Keratinocyte (primary cell): ENCODE measurements at regions not wholly inside any gene's neighbourhood (a gene's known extent, or its start where the extent isn't known, plus 50 kb on each side); places are given as distances from the start of the nearest gene placed in this dataset.

Experiments
- DNase-seq: peaks from one replicate; pipeline ENCODE4 v3.0.0-alpha.2; 2011; ENCODE audit warnings: low read depth, missing footprints, low spot score
- FAIRE-seq: peaks from 2 replicates; lab custom pipeline; 2011; peaks lifted over from hg19 to GRCh38; lab: Jason Lieb, UNC
- H2AFZ ChIP-seq: 2 replicates; pipeline ENCODE4 v1.6.0; 2012; ENCODE audit warnings: low read length, control low read depth, inconsistent platforms; ENCODE audit not compliant: control insufficient read depth
- H3K27ac ChIP-seq: 2 replicates; pipeline ENCODE4 v1.5.1; 2011; ENCODE audit warnings: low read length; ENCODE audit not compliant: control insufficient read depth, insufficient read depth
- H3K27me3 ChIP-seq: 3 replicates; pipeline ENCODE4 v1.6.0; 2011; ENCODE audit warnings: low read length; ENCODE audit not compliant: control insufficient read depth, insufficient read depth; ENCODE audit errors: extremely low read depth
- H3K36me3 ChIP-seq, 2 experiments: 2 replicates in 1 of 2; 3 replicates in 1 of 2; pipeline ENCODE4 v1.5.1; 2011; ENCODE audit warnings: low read length in 2 of 2, mild to moderate bottlenecking in 1 of 2; ENCODE audit not compliant: control insufficient read depth in 2 of 2, insufficient read depth in 2 of 2; ENCODE audit errors: extremely low read depth in 1 of 2
- H3K4me1 ChIP-seq: 3 replicates; pipeline ENCODE4 v1.5.1; 2011; ENCODE audit warnings: low read length; ENCODE audit not compliant: control insufficient read depth, insufficient read depth; ENCODE audit errors: extremely low read depth
- H3K4me2 ChIP-seq: 3 replicates; pipeline ENCODE4 v1.6.0; 2011; ENCODE audit warnings: low read depth, low read length; ENCODE audit not compliant: control insufficient read depth, insufficient read depth; ENCODE audit errors: extremely low read depth
- H3K4me3 ChIP-seq, 3 experiments: fragments of 200-600 bp in 1 of 3; sonication (generic) in 1 of 3; 2 replicates in 2 of 3; 3 replicates in 1 of 3; pipeline ENCODE4 v1.5.1; 2011 to 2016; ENCODE audit warnings: low read length in 3 of 3, mild to moderate bottlenecking in 3 of 3, control low read depth in 2 of 3, inconsistent platforms in 1 of 3, low read depth in 1 of 3, mixed read lengths in 1 of 3, mixed run types in 1 of 3, moderate library complexity in 1 of 3; ENCODE audit not compliant: control insufficient read depth in 2 of 3, insufficient read depth in 2 of 3; ENCODE audit errors: extremely low read depth in 1 of 3
- H3K79me2 ChIP-seq: 2 replicates; pipeline ENCODE4 v1.6.0; 2012; ENCODE audit warnings: low read length; ENCODE audit not compliant: control insufficient read depth, insufficient read depth
- H3K9ac ChIP-seq: 3 replicates; pipeline ENCODE4 v1.6.0; 2011; ENCODE audit warnings: low read length; ENCODE audit not compliant: control insufficient read depth, insufficient read depth; ENCODE audit errors: extremely low read depth
- H3K9me1 ChIP-seq: 3 replicates; pipeline ENCODE4 v1.6.0; 2011; ENCODE audit warnings: low read length; ENCODE audit not compliant: control insufficient read depth, insufficient read depth; ENCODE audit errors: extremely low read depth
- H3K9me3 ChIP-seq: 2 replicates; pipeline ENCODE4 v1.5.1; 2012; ENCODE audit warnings: low read depth, low read length; ENCODE audit not compliant: control insufficient read depth
- H4K20me1 ChIP-seq: 3 replicates; pipeline ENCODE4 v1.6.0; 2011; ENCODE audit warnings: low read length; ENCODE audit not compliant: control insufficient read depth, insufficient read depth; ENCODE audit errors: extremely low read depth
- CTCF ChIP-seq, 3 experiments: IDR thresholded peaks in 1 of 3; conservative IDR thresholded peaks in 1 of 3; optimal IDR thresholded peaks in 1 of 3; 2 replicates in 2 of 3; 3 replicates in 1 of 3; pipeline versions ENCODE3 to v1.5.1; 2011; ENCODE audit warnings: low read length in 3 of 3, mild to moderate bottlenecking in 3 of 3, moderate library complexity in 2 of 3, control low read depth in 1 of 3, inconsistent platforms in 1 of 3; ENCODE audit not compliant: insufficient read depth in 2 of 3; ENCODE audit errors: extremely low read depth in 1 of 3
- EZH2 ChIP-seq: IDR thresholded peaks from one replicate; pipeline ENCODE4 v1.6.1; 2012; ENCODE audit warnings: inconsistent platforms, mild to moderate bottlenecking, low read length, moderate library complexity
- dilution Hi-C: fragments of 300-500 bp; cut with MboI; formaldehyde crosslinking; loops from one replicate; pipeline ENCODE4 v1.7.0; 2020; ENCODE audit warnings: low sequenced_read_pairs; ENCODE audit not compliant: extremely low pct_ligation_motif_present

DNA sequence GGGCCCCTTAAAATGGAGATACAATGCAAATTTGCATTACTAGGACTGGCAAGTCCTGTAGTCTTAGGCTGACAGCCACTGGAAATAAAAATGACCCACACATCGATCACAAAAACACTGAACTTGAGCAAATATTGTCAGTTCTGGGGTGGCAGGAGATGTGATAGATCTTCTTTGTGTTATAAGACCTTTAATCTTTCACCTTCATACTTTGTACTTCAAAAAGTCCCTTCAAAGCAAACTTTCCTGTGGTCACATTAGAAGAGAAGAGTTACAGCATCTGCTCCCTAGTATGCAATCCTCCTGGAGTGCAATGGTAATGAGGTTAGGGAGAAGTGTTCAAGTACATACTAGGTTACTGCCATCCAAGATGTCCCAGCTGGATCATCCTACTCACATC is 149.4 kb upstream of the KCNMB2 start:
- Histone ChIP-seq H2AFZ (no peak overlapping the region), H3K27me3 (no peaks in the 10 kb centered on the region), H3K79me2 (no peaks in the 10 kb centered on the region), H4K20me1 (no peaks in the 10 kb centered on the region), H3K27ac (no peak overlapping the region), H3K4me1 (no peaks in the 10 kb centered on the region), H3K36me3 (no peaks in the 10 kb centered on the region), H3K9me3 (no peaks in the 10 kb centered on the region), H3K4me3 (no peak overlapping the region), H3K9ac (no peak overlapping the region), H3K4me2 (no peak overlapping the region), H3K9me1 (no peaks in the 10 kb centered on the region)
- no peak for FAIRE-seq
- DNase-seq: no peak
- dilution Hi-C loops: no loop called here
- TF ChIP-seq EZH2: no peak
- TF ChIP-seq CTCF (optimal IDR thresholded peaks at IDR 0.05 in 1 of 3, IDR thresholded peaks at IDR 0.05 in 1 of 3, conservative IDR thresholded peaks at IDR 0.05 in 1 of 3; ENCODE audit: extremely low read depth in 1 of 3, insufficient read depth in 2 of 3, low read length in 3 of 3): no peak

- Histone ChIP-seq H3K36me3 (no peaks in the 10 kb centered on the region), H3K4me2 (no peak overlapping the region), H2AFZ (no peak overlapping the region), H3K4me1 (no peaks in the 10 kb centered on the region), H3K9ac (no peak overlapping the region), H3K27ac (no peak overlapping the region), H3K4me3 (no peak overlapping the region), H3K79me2 (no peaks in the 10 kb centered on the region), H3K27me3 (no peaks in the 10 kb centered on the region), H3K9me3 (no peaks in the 10 kb centered on the region), H4K20me1 (no peaks in the 10 kb centered on the region), H3K9me1 (no peaks in the 10 kb centered on the region)
- dilution Hi-C loops: no loop called here
- DNase-seq (no peak), FAIRE-seq (no peak)
- no peak for TF ChIP-seq EZH2
- no peak for TF ChIP-seq CTCF (optimal IDR thresholded peaks at IDR 0.05 in 1 of 3, IDR thresholded peaks at IDR 0.05 in 1 of 3, conservative IDR thresholded peaks at IDR 0.05 in 1 of 3; ENCODE audit: extremely low read depth in 1 of 3, insufficient read depth in 2 of 3, low read length in 3 of 3)
Measured at GRCh38 chr3:178388473-178388872, 147.8 kb upstream of the KCNMB2 start.
